Spleen (tissue), 7 donors: ENCODE measurements at regions not wholly inside any gene's neighbourhood (a gene's known extent, or its start where the extent isn't known, plus 50 kb on each side); places are given as distances from the start of the nearest gene placed in this dataset.

Experiments
- CTCF ChIP-seq, 11 experiments: fragments of 200-600 bp in 7 of 11; fragments of 450-650 bp in 4 of 11; sonication (generic) in 4 of 11; IDR thresholded peaks in 8 of 11; conservative IDR thresholded peaks in 3 of 11; 1 replicate in 7 of 11; 2 replicates in 4 of 11; pipeline versions ENCODE4 v1.4.0 to v1.8.0; 2016 to 2021; ENCODE audit warnings: antibody characterized with exemption in 11 of 11, inconsistent platforms in 4 of 11, mild to moderate bottlenecking in 1 of 11
- POLR2A ChIP-seq, 3 donors: fragments of 450-650 bp; IDR thresholded peaks; one replicate each; pipeline ENCODE4 v1.5.1; 2017; ENCODE audit warnings: antibody characterized with exemption in 3 of 3, mild to moderate bottlenecking in 1 of 3
- POLR2AphosphoS5 ChIP-seq, 3 donors: sonication (generic); formaldehyde crosslinking; IDR thresholded peaks; one replicate each; pipeline ENCODE4 v1.5.1; 2017; ENCODE audit warnings: antibody characterized with exemption in 3 of 3
- donor health status: DM: no; HTN: no; CAD: no; lungs with moderate emphysema.
- donor health status: DM: no; HTN: no; CAD: no.
- donor health status: DM: no; HTN: no; CAD: no.

- TF ChIP-seq CTCF (IDR thresholded peaks at IDR 0.05 in 8 of 11, conservative IDR thresholded peaks at IDR 0.05 in 3 of 11) (no peak), POLR2A (IDR thresholded peaks at IDR 0.05) (no peak), POLR2AphosphoS5 (IDR thresholded peaks at IDR 0.05) (no peak)
Observed at GRCh38 chr4:4942658-4943057, 76.6 kb downstream of the CYTL1 start.
